Liver (tissue), 3 donors: ENCODE measurements at regions not wholly inside any gene's neighbourhood (a gene's known extent, or its start where the extent isn't known, plus 50 kb on each side); places are given as distances from the start of the nearest gene placed in this dataset.
"Not testable (repeated sequence)": the region's sequence is repeated elsewhere in the genome, so short reads cannot be mapped to it uniquely, and the experiment has no call there.

Experiments used
- ATF3 ChIP-seq: IDR thresholded peaks from 2 replicates; pipeline ENCODE4 v1.6.1; 2016; ENCODE audit warnings: antibody characterized with exemption
- CTCF ChIP-seq: fragments of 150-350 bp; IDR thresholded peaks from 2 replicates; pipeline ENCODE4 v1.5.1; 2017; ENCODE audit warnings: improper control_type of control experiment, low read depth, low read length; ENCODE audit not compliant: missing input control
- EGR1 ChIP-seq, 2 donors: IDR thresholded peaks; 2 replicates each; pipeline ENCODE4 v1.6.1; 2016 to 2018; ENCODE audit warnings: antibody characterized with exemption in 2 of 2, low read depth in 2 of 2
- FOXA1 ChIP-seq: IDR thresholded peaks from 2 replicates; pipeline ENCODE4 v1.6.1; 2016; ENCODE audit warnings: antibody characterized with exemption
- GABPA ChIP-seq, 2 donors: IDR thresholded peaks in 1 of 2; conservative IDR thresholded peaks in 1 of 2; 2 replicates each; pipeline ENCODE4 v1.6.1; 2016; ENCODE audit warnings: antibody characterized with exemption in 2 of 2, mild to moderate bottlenecking in 1 of 2, moderate library complexity in 1 of 2
- HNF4A ChIP-seq, 2 donors: conservative IDR thresholded peaks; 2 replicates each; pipeline ENCODE4 v1.6.1; 2016; ENCODE audit warnings: antibody characterized with exemption in 2 of 2, mild to moderate bottlenecking in 2 of 2
- RAD21 ChIP-seq, 2 donors: IDR thresholded peaks; 2 replicates each; pipeline ENCODE4 v1.6.1; 2016; ENCODE audit warnings: antibody characterized with exemption in 2 of 2, mild to moderate bottlenecking in 2 of 2
- REST ChIP-seq: IDR thresholded peaks from 2 replicates; pipeline ENCODE4 v1.6.1; 2016; ENCODE audit warnings: antibody characterized with exemption, mild to moderate bottlenecking
- SP1 ChIP-seq: IDR thresholded peaks from 2 replicates; pipeline ENCODE4 v1.6.1; 2018; ENCODE audit warnings: antibody characterized with exemption, mild to moderate bottlenecking
- TAF1 ChIP-seq: conservative IDR thresholded peaks from 2 replicates; pipeline ENCODE4 v1.6.1; 2016; ENCODE audit warnings: antibody characterized with exemption, mild to moderate bottlenecking
- YY1 ChIP-seq: IDR thresholded peaks from 2 replicates; pipeline ENCODE4 v1.6.1; 2016; ENCODE audit warnings: antibody characterized with exemption, mild to moderate bottlenecking
- donor health status: healthy.
- donor health status: healthy.

- TF ChIP-seq RAD21 (IDR thresholded peaks at IDR 0.05); CTCF; REST; YY1; GABPA (IDR thresholded peaks at IDR 0.05 in 1 of 2, conservative IDR thresholded peaks at IDR 0.05 in 1 of 2); SP1; TAF1; EGR1 (IDR thresholded peaks at IDR 0.05; ENCODE audit: low read depth in 2 of 2); ATF3; HNF4A (conservative IDR thresholded peaks at IDR 0.05); FOXA1: not testable (repeated sequence)
Observed at GRCh38 chr14:25814622-25815021, 764.7 kb upstream of the STXBP6 start.
